ENCODE measurements at regions not wholly inside any gene's neighbourhood (a gene's known extent, or its start where the extent isn't known, plus 50 kb on each side); places are given as distances from the start of the nearest gene placed in this dataset.

DNA sequence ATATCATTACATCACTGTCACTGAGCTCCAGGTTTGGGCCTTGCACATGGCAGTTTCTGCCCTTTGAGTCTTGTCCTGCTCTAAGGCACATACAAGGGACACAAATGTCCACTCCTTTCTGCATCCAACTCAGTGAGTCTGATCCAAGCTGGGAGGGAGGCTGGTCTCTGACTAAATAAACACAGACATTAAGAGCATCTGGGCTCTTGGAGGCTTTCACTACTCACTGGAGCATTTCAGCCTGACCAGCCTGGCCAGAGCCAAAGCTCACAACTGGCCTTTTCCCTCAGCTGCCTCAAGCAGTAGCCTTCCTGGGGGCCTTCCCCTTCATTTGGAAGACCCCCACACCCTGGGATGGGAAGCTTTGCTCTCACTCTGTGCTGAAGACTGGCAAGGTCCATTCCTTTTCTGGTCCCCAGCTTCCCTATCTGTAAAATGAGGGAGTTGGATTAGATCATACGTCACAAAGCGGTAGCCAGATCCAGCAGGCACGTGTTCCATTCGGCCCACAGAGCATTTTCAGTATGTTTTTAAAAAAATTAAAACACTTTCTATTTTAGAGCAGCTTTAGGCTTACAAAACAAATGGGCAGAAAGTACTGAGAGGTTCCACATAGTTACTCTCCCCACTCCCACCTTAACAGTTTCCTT lies 58.6 kb upstream of the XPA start:
- TF ChIP-seq, protein P1, sequence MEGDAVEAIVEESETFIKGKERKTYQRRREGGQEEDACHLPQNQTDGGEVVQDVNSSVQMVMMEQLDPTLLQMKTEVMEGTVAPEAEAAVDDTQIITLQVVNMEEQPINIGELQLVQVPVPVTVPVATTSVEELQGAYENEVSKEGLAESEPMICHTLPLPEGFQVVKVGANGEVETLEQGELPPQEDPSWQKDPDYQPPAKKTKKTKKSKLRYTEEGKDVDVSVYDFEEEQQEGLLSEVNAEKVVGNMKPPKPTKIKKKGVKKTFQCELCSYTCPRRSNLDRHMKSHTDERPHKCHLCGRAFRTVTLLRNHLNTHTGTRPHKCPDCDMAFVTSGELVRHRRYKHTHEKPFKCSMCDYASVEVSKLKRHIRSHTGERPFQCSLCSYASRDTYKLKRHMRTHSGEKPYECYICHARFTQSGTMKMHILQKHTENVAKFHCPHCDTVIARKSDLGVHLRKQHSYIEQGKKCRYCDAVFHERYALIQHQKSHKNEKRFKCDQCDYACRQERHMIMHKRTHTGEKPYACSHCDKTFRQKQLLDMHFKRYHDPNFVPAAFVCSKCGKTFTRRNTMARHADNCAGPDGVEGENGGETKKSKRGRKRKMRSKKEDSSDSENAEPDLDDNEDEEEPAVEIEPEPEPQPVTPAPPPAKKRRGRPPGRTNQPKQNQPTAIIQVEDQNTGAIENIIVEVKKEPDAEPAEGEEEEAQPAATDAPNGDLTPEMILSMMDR (conservative IDR thresholded peaks at IDR 0.05; ENCODE audit: low read depth, low read length) = no peak
- no peak overlapping the region for H3K4me3 ChIP-seq (ENCODE audit: low read depth, low read length)
- no peak for DNase-seq (ENCODE audit: low read depth)

DNA sequence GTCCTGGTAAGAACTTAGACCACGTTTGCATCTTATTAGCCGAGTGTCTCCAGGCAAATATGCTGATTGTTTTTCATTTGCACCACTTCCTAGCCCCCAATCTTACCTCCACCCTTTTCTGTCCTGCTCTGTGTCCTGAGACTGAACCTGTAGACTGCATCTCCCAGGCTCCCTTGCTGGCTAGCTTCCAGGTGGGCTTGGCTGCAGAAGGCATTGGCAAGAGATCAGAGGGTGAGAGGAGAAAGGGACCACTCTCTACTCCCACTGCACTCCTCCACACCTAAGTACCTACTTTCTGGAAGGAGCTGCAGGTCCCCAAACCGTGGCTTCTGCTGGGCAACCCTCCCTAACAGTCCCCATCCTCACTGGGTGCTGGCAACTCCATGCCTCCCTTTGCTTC lies 59.9 kb upstream of the XPA start:
- H3K4me3 ChIP-seq (ENCODE audit: low read depth, low read length) = no peak overlapping the region
- no peak for DNase-seq (ENCODE audit: low read depth)
- TF ChIP-seq, protein P1 (conservative IDR thresholded peaks at IDR 0.05; ENCODE audit: low read depth, low read length) = no peak

DNA sequence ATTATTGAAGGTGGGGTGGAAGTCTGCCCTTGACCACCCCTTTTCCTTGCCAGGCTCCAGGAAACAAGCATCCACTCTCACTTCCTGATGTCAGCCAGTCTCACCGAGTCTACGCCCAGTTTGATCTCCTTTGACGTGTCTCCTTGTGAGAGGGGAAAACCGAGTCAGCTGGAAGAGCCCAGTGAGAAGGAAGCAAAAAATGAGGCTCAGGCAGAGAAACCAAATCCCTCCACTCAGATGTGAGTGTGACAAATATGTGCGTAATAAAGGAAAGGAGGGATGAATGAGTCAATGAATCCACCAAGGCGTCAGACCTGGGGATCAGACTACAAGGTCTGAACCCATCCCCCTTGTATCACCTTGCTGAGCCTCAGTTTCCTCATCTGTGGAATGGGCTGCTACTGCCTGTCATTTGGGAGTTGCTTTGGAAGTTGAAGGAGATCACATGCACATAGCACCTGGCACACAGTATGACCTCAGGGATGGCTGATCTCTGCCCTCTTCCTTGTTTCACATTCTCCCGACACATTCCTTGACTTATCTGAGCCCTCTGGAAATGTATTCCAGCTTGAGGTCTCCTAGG lies 61.3 kb upstream of the XPA start:
- TF ChIP-seq, protein P1 (conservative IDR thresholded peaks at IDR 0.05; ENCODE audit: low read depth, low read length) = no peak
- no peak for DNase-seq (ENCODE audit: low read depth)
- no peak overlapping the region for H3K4me3 ChIP-seq (ENCODE audit: low read depth, low read length)

DNA sequence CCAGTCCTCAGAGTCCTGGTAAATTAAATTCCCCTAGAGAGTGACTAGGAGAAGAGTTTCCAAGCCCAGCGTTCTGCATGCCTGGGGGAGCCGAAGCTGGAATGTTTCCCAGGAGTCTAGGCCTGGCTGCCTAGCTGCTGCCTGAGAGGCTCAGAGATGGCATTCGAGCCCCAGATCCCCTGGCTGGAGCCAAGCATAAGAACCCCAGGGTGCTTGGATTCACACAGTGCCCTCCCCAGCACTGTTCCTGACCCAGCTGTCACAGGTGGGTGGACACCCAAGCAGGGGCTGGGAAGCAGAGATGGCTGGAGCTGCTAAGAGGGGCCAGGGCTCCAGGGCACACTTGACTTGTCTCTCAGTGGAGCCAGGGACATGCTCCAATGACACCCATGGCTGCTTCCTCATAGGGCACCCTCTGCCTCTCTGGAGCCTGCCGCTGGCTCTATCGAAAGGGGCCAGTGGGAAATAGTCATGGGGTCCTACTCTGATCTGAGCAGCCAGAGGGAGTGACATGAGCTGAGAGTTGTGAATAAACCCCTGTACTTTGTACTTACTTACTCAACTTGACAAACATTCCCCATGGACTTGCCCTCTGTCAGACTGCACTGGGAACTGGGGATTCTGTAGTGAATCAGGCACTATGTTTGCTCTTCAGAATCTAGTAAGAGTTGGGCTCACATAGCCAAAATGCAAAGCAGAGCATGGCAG lies 62.6 kb upstream of the XPA start:
- TF ChIP-seq, protein P1 (conservative IDR thresholded peaks at IDR 0.05; ENCODE audit: low read depth, low read length) = no peak
- no peak for DNase-seq (ENCODE audit: low read depth)
- no peak overlapping the region for H3K4me3 ChIP-seq (ENCODE audit: low read depth, low read length)

DNA sequence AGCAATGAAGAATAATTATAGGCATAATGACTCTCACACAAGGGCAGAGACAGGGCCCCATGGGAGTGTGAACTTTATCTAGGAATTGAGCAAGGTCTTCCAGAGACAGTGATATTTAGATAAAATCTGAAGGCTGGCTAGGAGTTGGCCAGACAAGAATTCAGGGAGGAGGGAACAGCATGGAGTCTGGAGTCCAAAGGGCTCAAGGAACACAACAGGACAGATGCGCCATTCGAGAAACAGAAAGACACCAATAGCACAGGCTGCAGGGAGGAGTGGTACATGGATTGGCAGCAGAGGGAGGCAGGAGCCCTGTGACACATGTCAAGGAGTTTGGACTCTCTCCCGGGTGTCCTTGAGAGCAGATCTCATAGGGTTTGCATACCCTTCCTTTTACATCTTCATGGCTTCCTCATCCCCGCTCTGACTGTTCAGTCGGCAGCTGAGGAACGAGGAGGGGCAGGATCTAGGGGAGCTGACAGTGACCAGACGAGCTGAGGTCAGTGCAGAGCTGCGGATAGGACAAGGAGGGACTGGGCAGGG lies 64.0 kb upstream of the XPA start:
- H3K4me3 ChIP-seq (ENCODE audit: low read depth, low read length) = no peak overlapping the region
- no peak for DNase-seq (ENCODE audit: low read depth)
- TF ChIP-seq, protein P1 (conservative IDR thresholded peaks at IDR 0.05; ENCODE audit: low read depth, low read length) = no peak

DNA sequence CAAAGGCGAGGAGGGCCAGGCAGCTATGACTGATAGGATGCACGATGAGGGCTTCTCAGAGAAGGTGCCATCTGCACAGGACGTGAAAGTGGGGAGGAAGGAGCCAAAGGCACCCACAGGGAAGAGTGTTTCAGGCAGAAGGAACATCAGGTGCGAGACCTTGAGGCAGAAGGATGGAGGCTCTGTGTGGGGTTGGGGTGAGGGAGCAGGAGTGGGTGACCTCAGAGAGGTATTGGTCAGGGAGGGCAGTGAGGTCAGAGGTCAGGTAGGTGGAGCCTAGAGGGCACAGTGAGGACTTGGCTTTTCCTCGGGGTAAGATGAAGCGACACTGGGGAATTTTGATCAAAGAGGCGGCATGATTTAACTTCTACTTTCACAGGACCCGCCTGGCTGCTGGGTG lies 64.7 kb upstream of the XPA start:
- TF ChIP-seq, protein P1 (conservative IDR thresholded peaks at IDR 0.05; ENCODE audit: low read depth, low read length) = no peak
- H3K4me3 ChIP-seq (ENCODE audit: low read depth, low read length) = no peak overlapping the region
- DNase-seq (ENCODE audit: low read depth) = no peak
